ENCODE measurements at regions not wholly inside any gene's neighbourhood (a gene's known extent, or its start where the extent isn't known, plus 50 kb on each side); places are given as distances from the start of the nearest gene placed in this dataset.

- ChIA-PET POLR2A (no interaction called here), CTCF (no interaction called here)
- Mint-ChIP-seq H3K27ac (no peak overlapping the region), H3K9me3 (peaks cover 8% of the 10 kb centered on the region), H3K36me3 (ENCODE audit: low read depth) (no peaks in the 10 kb centered on the region), H3K4me3 (no peak overlapping the region), H3K4me1 (ENCODE audit: low read depth) (peaks cover 31% of the 10 kb centered on the region), H3K27me3 (peaks cover 3% of the 10 kb centered on the region)
- DNase-seq (peak; percentile 5), ATAC-seq (no peak)
- intact Hi-C loops (cut with micrococcal nuclease), result no loop called here
- TF ChIP-seq CTCF (IDR thresholded peaks at IDR 0.05), result no peak
Observed at GRCh38 chr5:6832994-6833393, 119.8 kb downstream of the TENT4A start.

GRCh38 chr5:6833406-6833805 lies 120.2 kb downstream of the TENT4A start:
- H3K36me3 Mint-ChIP-seq (ENCODE audit: low read depth), result no peaks in the 10 kb centered on the region
- intact Hi-C loops (cut with micrococcal nuclease), result no loop called here
- H3K27ac Mint-ChIP-seq, result no peak overlapping the region
- CTCF ChIA-PET, result no interaction called here
- H3K9me3 Mint-ChIP-seq, result peaks cover 8% of the 10 kb centered on the region
- H3K4me1 Mint-ChIP-seq (ENCODE audit: low read depth), result peaks cover 27% of the 10 kb centered on the region
- no peak for DNase-seq
- POLR2A ChIA-PET, result no interaction called here
- TF ChIP-seq CTCF (IDR thresholded peaks at IDR 0.05), result no peak
- no peak for ATAC-seq
- H3K27me3 Mint-ChIP-seq, result peaks cover 3% of the 10 kb centered on the region
- H3K4me3 Mint-ChIP-seq, result no peak overlapping the region

DNA sequence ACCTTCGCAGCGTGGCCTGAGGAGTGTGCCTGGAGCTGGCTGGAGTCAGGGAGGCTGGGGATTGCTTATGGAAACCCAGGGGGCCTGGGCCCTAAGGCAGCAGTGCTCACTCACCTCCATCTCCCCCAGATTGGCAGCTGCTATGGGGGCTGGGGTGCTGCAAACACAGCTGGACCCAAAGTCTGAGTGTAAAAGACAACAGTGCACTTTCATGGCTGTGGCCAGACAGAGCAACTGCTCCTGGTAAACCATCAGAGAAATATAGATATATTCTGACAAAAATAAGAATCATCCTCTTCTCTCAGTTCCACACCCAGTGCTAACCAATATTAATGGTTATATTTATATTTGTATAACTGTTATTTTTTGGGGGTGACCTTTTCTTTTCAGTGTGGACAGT lies 123.9 kb downstream of the TENT4A start:
- peaks cover 5% of the 10 kb centered on the region for H3K4me1 Mint-ChIP-seq (ENCODE audit: low read depth)
- no peak overlapping the region for H3K27ac Mint-ChIP-seq
- intact Hi-C loops (cut with micrococcal nuclease), result no loop called here
- DNase-seq (no peak), ATAC-seq (no peak)
- H3K27me3 Mint-ChIP-seq, result peaks cover 3% of the 10 kb centered on the region
- no peak overlapping the region for H3K4me3 Mint-ChIP-seq
- POLR2A ChIA-PET, result no interaction called here
- no peak for TF ChIP-seq CTCF (IDR thresholded peaks at IDR 0.05)
- H3K36me3 Mint-ChIP-seq (ENCODE audit: low read depth), result no peaks in the 10 kb centered on the region
- H3K9me3 Mint-ChIP-seq, result peaks cover 2% of the 10 kb centered on the region
- CTCF ChIA-PET, result interaction anchor here (0.9 to 1.7 kb wide), 3 partner anchors 10 to 17 kb away, joined by 5 to 8 read pairs (median 5); no protein-coding TSS in a partner anchor

- DNase-seq (peak; percentile 66), ATAC-seq (no peak)
- intact Hi-C loops (cut with micrococcal nuclease), result no loop called here
- CTCF ChIA-PET, result interaction anchor here (1.0 to 1.7 kb wide), 4 partner anchors 11 to 72 kb away, joined by 3 to 8 read pairs (median 4); no protein-coding TSS in a partner anchor
- TF ChIP-seq CTCF (IDR thresholded peaks at IDR 0.05), result peak; percentile 71
- Mint-ChIP-seq H3K9me3 (peaks cover 2% of the 10 kb centered on the region), H3K4me3 (no peak overlapping the region), H3K4me1 (ENCODE audit: low read depth) (peaks cover 5% of the 10 kb centered on the region), H3K27ac (no peak overlapping the region), H3K36me3 (ENCODE audit: low read depth) (no peaks in the 10 kb centered on the region), H3K27me3 (peaks cover 3% of the 10 kb centered on the region)
- POLR2A ChIA-PET, result no interaction called here
Observed at GRCh38 chr5:6837519-6838110, 124.4 kb downstream of the TENT4A start.

GRCh38 chr5:6838736-6839135 lies 125.5 kb downstream of the TENT4A start:
- ChIA-PET CTCF (interaction anchor here (1.0 to 1.5 kb wide), 4 partner anchors 16 to 73 kb away, joined by 3 to 4 read pairs (median 4); no protein-coding TSS in a partner anchor), POLR2A (no interaction called here)
- intact Hi-C loops (cut with micrococcal nuclease), result no loop called here
- Mint-ChIP-seq H3K27ac (no peak overlapping the region), H3K4me1 (ENCODE audit: low read depth) (no peaks in the 10 kb centered on the region), H3K4me3 (no peak overlapping the region), H3K27me3 (peaks cover 3% of the 10 kb centered on the region), H3K36me3 (ENCODE audit: low read depth) (no peaks in the 10 kb centered on the region), H3K9me3 (peaks cover 2% of the 10 kb centered on the region)
- ATAC-seq (no peak), DNase-seq (no peak)
- TF ChIP-seq CTCF (IDR thresholded peaks at IDR 0.05), result no peak

Measured in activated CD8-positive, alpha-beta T cell treated with anti-CD3 and anti-CD28 coated beads for 36 hours (primary cell).